OCI-LY3 (cell line): ENCODE measurements at regions not wholly inside any gene's neighbourhood (a gene's known extent, or its start where the extent isn't known, plus 50 kb on each side); places are given as distances from the start of the nearest gene placed in this dataset.

Source experiments
- H2AFZ ChIP-seq: fragments of 200-600, 300-600 bp; shearing (Covaris generic); 2 replicates; pipeline ENCODE4 v1.6.0; 2014; ENCODE audit warnings: antibody characterized with exemption, low read depth, low read length
- H3K27ac ChIP-seq: fragments of 200-600, 300-600 bp; sonication (generic); 2 replicates; pipeline ENCODE4 v1.5.1; 2014; ENCODE audit warnings: mild to moderate bottlenecking, low read length, moderate library complexity, mixed read lengths
- H3K27me3 ChIP-seq: fragments of 200-600, 300-600 bp; sonication (generic); 2 replicates; pipeline ENCODE4 v1.6.1; 2014; ENCODE audit warnings: low read depth, low read length, mixed read lengths
- H3K36me3 ChIP-seq: fragments of 200-600, 300-600 bp; sonication (generic); replicated peaks from 2 replicates; pipeline ENCODE3; 2014; ENCODE audit warnings: low read depth, low read length, mixed read lengths
- H3K4me1 ChIP-seq: fragments of 300-600, 200-600 bp; sonication (generic); 2 replicates; pipeline ENCODE4 v1.6.1; 2014; ENCODE audit warnings: low read length, mixed read lengths
- H3K4me2 ChIP-seq: fragments of 200-600, 300-600 bp; sonication (generic); 2 replicates; pipeline ENCODE4 v1.6.1; 2014; ENCODE audit warnings: low read length, mixed read lengths
- H3K4me3 ChIP-seq: fragments of 300-600, 200-600 bp; sonication (generic); 2 replicates; pipeline ENCODE4 v1.5.1; 2014; ENCODE audit warnings: antibody characterized with exemption, mild to moderate bottlenecking, low read length, moderate library complexity
- H3K79me2 ChIP-seq: fragments of 300-600, 200-600 bp; shearing (Covaris generic); 2 replicates; pipeline ENCODE4 v1.6.1; 2014; ENCODE audit warnings: mild to moderate bottlenecking, low read length, mixed read lengths
- H3K9ac ChIP-seq: fragments of 300-600, 200-600 bp; shearing (Covaris generic); 2 replicates; pipeline ENCODE4 v1.6.0; 2014; ENCODE audit warnings: mild to moderate bottlenecking, low read length, moderate library complexity
- H3K9me3 ChIP-seq: fragments of 200-600, 300-600 bp; shearing (Covaris generic); 2 replicates; pipeline ENCODE4 v1.6.1; 2014; ENCODE audit warnings: low read length, mixed read lengths; ENCODE audit not compliant: insufficient read depth
- H4K20me1 ChIP-seq: fragments of 200-600, 300-600 bp; sonication (generic); 2 replicates; pipeline ENCODE4 v1.6.1; 2016; ENCODE audit warnings: low read length, mixed read lengths; ENCODE audit not compliant: insufficient read depth
- CTCF ChIP-seq: fragments of 200-600, 300-600 bp; sonication (generic); IDR thresholded peaks from 2 replicates; pipeline ENCODE4 v1.5.1; 2014; ENCODE audit warnings: antibody characterized with exemption, low read length, low read depth
- EZH2phosphoT487 ChIP-seq: fragments of 200-600 bp; shearing (Covaris generic); IDR thresholded peaks from 2 replicates; pipeline ENCODE4 v1.6.1; 2018; ENCODE audit warnings: antibody characterized with exemption, mixed run types, low read depth

GRCh38 chr19:31103228-31103627, 246.0 kb downstream of the TSHZ3 start:
- H3K9ac ChIP-seq: no peak overlapping the region
- TF ChIP-seq CTCF (no peak), EZH2phosphoT487 (no peak)

GRCh38 chr19:31102674-31103073, 246.6 kb downstream of the TSHZ3 start:
- H3K4me1 ChIP-seq: no peaks in the 10 kb centered on the region
- no peaks in the 10 kb centered on the region for H3K36me3 ChIP-seq
- no peak overlapping the region for H3K9ac ChIP-seq
- H3K79me2 ChIP-seq: no peaks in the 10 kb centered on the region
- H3K4me3 ChIP-seq: no peak overlapping the region
- no peak for TF ChIP-seq CTCF
- TF ChIP-seq EZH2phosphoT487: no peak
- no peak overlapping the region for H3K4me2 ChIP-seq
- H4K20me1 ChIP-seq: no peaks in the 10 kb centered on the region
- no peak overlapping the region for H3K27ac ChIP-seq
- no peaks in the 10 kb centered on the region for H3K9me3 ChIP-seq
- H2AFZ ChIP-seq: no peak overlapping the region
- H3K27me3 ChIP-seq: no peaks in the 10 kb centered on the region

More at GRCh38 chr19:31103228-31103627, 246.0 kb downstream of the TSHZ3 start:
- Histone ChIP-seq H3K4me1 (no peaks in the 10 kb centered on the region), H3K27ac (no peak overlapping the region), H4K20me1 (no peaks in the 10 kb centered on the region), H3K79me2 (no peaks in the 10 kb centered on the region), H3K4me2 (no peak overlapping the region), H3K27me3 (no peaks in the 10 kb centered on the region), H3K4me3 (no peak overlapping the region), H3K9me3 (no peaks in the 10 kb centered on the region), H3K36me3 (no peaks in the 10 kb centered on the region), H2AFZ (no peak overlapping the region)

GRCh38 chr19:31100981-31101380, 248.3 kb downstream of the TSHZ3 start:
- no peaks in the 10 kb centered on the region for H3K4me1 ChIP-seq
- no peaks in the 10 kb centered on the region for H3K9me3 ChIP-seq
- no peak overlapping the region for H2AFZ ChIP-seq
- no peak overlapping the region for H3K27ac ChIP-seq
- H3K4me2 ChIP-seq: no peak overlapping the region
- no peak for TF ChIP-seq EZH2phosphoT487
- no peak for TF ChIP-seq CTCF
- no peak overlapping the region for H3K4me3 ChIP-seq
- no peaks in the 10 kb centered on the region for H3K79me2 ChIP-seq
- no peaks in the 10 kb centered on the region for H3K27me3 ChIP-seq
- H4K20me1 ChIP-seq: no peaks in the 10 kb centered on the region
- H3K36me3 ChIP-seq: no peaks in the 10 kb centered on the region
- H3K9ac ChIP-seq: no peak overlapping the region

DNA sequence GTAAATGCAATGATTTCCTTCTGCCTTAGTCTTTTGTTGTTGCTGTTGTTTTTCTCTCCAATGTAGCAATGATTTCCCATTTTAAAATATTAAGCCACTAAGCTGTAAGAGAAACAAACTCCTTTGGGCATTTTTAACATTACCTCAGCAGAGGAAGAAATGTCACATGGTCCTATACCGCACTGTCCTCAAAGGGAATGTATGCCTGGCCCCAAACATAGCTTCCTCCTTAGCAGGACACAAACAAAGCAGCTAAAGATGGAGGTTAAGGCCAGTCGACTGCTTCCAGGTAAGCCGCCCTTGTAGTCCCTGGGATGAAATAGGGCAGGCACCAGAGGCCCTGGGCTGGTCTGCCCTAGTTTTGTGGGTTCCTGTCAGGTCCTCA, 249.0 kb downstream of the TSHZ3 start:
- Histone ChIP-seq H3K9me3 (no peaks in the 10 kb centered on the region), H4K20me1 (no peaks in the 10 kb centered on the region), H3K36me3 (no peaks in the 10 kb centered on the region), H3K4me1 (no peaks in the 10 kb centered on the region), H3K27me3 (no peaks in the 10 kb centered on the region), H3K27ac (no peak overlapping the region), H3K4me2 (no peak overlapping the region), H3K9ac (no peak overlapping the region), H2AFZ (no peak overlapping the region), H3K4me3 (no peak overlapping the region), H3K79me2 (no peaks in the 10 kb centered on the region)
- no peak for TF ChIP-seq CTCF
- TF ChIP-seq EZH2phosphoT487: no peak
